ENCODE measurements at regions not wholly inside any gene's neighbourhood (a gene's known extent, or its start where the extent isn't known, plus 50 kb on each side); places are given as distances from the start of the nearest gene placed in this dataset.

DNA sequence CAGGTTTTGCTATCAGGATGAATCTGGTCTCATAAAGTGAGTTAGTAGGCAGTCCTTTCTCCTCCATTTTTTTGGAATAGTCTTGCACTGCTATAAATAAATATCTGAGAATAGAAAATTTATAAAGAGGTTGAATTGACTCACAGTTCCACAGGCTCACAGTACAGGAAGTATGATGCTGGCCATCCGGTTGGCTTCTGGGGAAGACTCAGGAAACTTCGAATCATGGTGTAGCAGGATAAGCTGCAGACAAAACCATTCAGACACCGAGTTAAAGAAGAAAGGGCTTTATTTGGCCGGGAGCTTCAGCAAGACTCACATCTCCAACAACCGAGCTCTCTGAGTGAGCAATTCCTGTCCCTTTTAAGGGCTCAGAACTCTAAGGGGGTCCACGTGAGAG lies 348.2 kb downstream of the KCTD8 start:
- no peaks in the 10 kb centered on the region for H3F3A ChIP-seq (replicated peaks; ENCODE audit: low read depth)

More for the DNA sequence above, 348.2 kb downstream of the KCTD8 start:
- no peaks in the 10 kb centered on the region for H3K79me2 ChIP-seq (replicated peaks; ENCODE audit: insufficient read depth)
- Mint-ChIP-seq H3K4me3 (no peak overlapping the region), H3K27ac (no peak overlapping the region), H3K4me1 (peaks cover 11% of the 10 kb centered on the region), H3K9me3 (peaks cover 32% of the 10 kb centered on the region), H3K36me3 (ENCODE audit: low read depth) (peaks cover 30% of the 10 kb centered on the region), H3K27me3 (ENCODE audit: insufficient read depth, low read depth, poor library complexity) (no peaks in the 10 kb centered on the region)
- peaks cover 6% of the 10 kb centered on the region; the same call in 1 of the 2 replicates for H3K4me1 ChIP-seq (ENCODE audit: insufficient read depth)
- no peaks in the 10 kb centered on the region for H3K27me3 ChIP-seq (ENCODE audit: insufficient read depth)
- H3K27ac ChIP-seq (ENCODE audit: low read depth), result no peak overlapping the region
- no peak for ATAC-seq
- H4K20me1 ChIP-seq (replicated peaks; ENCODE audit: insufficient read depth), result no peaks in the 10 kb centered on the region
- H3K4me2 ChIP-seq, result no peak overlapping the region
- DNase-seq (ENCODE audit: low spot score), result no peak
- no peak overlapping the region for H3K4me3 ChIP-seq
- H2AFZ ChIP-seq, result no peak overlapping the region
- H3K9me2 ChIP-seq (ENCODE audit: insufficient read depth), result peaks cover 7% of the 10 kb centered on the region; the same call in 1 of the 2 replicates
- H3K36me3 ChIP-seq (ENCODE audit: insufficient read depth), result no peaks in the 10 kb centered on the region
- TF ChIP-seq ZNF331 (CRISPR knock-in tag; IDR thresholded peaks at IDR 0.05; ENCODE audit: low read depth), result no peak
- no peak for TF ChIP-seq EZH2 (IDR thresholded peaks at IDR 0.05; ENCODE audit: low read depth, unreplicated experiment)
- TF ChIP-seq, protein P1, sequence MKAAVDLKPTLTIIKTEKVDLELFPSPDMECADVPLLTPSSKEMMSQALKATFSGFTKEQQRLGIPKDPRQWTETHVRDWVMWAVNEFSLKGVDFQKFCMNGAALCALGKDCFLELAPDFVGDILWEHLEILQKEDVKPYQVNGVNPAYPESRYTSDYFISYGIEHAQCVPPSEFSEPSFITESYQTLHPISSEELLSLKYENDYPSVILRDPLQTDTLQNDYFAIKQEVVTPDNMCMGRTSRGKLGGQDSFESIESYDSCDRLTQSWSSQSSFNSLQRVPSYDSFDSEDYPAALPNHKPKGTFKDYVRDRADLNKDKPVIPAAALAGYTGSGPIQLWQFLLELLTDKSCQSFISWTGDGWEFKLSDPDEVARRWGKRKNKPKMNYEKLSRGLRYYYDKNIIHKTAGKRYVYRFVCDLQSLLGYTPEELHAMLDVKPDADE (IDR thresholded peaks at IDR 0.05), result no peak
- TF ChIP-seq, protein P2, sequence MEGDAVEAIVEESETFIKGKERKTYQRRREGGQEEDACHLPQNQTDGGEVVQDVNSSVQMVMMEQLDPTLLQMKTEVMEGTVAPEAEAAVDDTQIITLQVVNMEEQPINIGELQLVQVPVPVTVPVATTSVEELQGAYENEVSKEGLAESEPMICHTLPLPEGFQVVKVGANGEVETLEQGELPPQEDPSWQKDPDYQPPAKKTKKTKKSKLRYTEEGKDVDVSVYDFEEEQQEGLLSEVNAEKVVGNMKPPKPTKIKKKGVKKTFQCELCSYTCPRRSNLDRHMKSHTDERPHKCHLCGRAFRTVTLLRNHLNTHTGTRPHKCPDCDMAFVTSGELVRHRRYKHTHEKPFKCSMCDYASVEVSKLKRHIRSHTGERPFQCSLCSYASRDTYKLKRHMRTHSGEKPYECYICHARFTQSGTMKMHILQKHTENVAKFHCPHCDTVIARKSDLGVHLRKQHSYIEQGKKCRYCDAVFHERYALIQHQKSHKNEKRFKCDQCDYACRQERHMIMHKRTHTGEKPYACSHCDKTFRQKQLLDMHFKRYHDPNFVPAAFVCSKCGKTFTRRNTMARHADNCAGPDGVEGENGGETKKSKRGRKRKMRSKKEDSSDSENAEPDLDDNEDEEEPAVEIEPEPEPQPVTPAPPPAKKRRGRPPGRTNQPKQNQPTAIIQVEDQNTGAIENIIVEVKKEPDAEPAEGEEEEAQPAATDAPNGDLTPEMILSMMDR (conservative IDR thresholded peaks at IDR 0.05; ENCODE audit: low read depth in 2 of 2), result no peak
- no peak for TF ChIP-seq ZNF114 (CRISPR knock-in tag; IDR thresholded peaks at IDR 0.05)
- TF ChIP-seq POLR2AphosphoS5 (IDR thresholded peaks at IDR 0.05; ENCODE audit: low read depth), result no peak
- TF ChIP-seq, protein P3, sequence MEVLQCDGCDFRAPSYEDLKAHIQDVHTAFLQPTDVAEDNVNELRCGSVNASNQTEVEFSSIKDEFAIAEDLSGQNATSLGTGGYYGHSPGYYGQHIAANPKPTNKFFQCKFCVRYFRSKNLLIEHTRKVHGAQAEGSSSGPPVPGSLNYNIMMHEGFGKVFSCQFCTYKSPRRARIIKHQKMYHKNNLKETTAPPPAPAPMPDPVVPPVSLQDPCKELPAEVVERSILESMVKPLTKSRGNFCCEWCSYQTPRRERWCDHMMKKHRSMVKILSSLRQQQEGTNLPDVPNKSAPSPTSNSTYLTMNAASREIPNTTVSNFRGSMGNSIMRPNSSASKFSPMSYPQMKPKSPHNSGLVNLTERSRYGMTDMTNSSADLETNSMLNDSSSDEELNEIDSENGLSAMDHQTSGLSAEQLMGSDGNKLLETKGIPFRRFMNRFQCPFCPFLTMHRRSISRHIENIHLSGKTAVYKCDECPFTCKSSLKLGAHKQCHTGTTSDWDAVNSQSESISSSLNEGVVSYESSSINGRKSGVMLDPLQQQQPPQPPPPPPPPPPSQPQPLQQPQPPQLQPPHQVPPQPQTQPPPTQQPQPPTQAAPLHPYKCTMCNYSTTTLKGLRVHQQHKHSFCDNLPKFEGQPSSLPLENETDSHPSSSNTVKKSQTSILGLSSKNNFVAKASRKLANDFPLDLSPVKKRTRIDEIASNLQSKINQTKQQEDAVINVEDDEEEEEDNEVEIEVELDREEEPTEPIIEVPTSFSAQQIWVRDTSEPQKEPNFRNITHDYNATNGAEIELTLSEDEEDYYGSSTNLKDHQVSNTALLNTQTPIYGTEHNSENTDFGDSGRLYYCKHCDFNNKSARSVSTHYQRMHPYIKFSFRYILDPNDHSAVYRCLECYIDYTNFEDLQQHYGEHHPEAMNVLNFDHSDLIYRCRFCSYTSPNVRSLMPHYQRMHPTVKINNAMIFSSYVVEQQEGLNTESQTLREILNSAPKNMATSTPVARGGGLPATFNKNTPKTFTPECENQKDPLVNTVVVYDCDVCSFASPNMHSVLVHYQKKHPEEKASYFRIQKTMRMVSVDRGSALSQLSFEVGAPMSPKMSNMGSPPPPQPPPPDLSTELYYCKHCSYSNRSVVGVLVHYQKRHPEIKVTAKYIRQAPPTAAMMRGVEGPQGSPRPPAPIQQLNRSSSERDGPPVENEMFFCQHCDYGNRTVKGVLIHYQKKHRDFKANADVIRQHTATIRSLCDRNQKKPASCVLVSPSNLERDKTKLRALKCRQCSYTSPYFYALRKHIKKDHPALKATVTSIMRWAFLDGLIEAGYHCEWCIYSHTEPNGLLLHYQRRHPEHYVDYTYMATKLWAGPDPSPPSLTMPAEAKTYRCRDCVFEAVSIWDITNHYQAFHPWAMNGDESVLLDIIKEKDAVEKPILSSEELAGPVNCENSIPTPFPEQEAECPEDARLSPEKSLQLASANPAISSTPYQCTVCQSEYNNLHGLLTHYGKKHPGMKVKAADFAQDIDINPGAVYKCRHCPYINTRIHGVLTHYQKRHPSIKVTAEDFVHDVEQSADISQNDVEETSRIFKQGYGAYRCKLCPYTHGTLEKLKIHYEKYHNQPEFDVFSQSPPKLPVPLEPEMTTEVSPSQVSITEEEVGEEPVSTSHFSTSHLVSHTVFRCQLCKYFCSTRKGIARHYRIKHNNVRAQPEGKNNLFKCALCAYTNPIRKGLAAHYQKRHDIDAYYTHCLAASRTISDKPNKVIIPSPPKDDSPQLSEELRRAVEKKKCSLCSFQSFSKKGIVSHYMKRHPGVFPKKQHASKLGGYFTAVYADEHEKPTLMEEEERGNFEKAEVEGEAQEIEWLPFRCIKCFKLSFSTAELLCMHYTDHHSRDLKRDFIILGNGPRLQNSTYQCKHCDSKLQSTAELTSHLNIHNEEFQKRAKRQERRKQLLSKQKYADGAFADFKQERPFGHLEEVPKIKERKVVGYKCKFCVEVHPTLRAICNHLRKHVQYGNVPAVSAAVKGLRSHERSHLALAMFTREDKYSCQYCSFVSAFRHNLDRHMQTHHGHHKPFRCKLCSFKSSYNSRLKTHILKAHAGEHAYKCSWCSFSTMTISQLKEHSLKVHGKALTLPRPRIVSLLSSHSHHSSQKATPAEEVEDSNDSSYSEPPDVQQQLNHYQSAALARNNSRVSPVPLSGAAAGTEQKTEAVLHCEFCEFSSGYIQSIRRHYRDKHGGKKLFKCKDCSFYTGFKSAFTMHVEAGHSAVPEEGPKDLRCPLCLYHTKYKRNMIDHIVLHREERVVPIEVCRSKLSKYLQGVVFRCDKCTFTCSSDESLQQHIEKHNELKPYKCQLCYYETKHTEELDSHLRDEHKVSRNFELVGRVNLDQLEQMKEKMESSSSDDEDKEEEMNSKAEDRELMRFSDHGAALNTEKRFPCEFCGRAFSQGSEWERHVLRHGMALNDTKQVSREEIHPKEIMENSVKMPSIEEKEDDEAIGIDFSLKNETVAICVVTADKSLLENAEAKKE (CRISPR knock-in tag; IDR thresholded peaks at IDR 0.05), result no peak
- TF ChIP-seq, protein P4, sequence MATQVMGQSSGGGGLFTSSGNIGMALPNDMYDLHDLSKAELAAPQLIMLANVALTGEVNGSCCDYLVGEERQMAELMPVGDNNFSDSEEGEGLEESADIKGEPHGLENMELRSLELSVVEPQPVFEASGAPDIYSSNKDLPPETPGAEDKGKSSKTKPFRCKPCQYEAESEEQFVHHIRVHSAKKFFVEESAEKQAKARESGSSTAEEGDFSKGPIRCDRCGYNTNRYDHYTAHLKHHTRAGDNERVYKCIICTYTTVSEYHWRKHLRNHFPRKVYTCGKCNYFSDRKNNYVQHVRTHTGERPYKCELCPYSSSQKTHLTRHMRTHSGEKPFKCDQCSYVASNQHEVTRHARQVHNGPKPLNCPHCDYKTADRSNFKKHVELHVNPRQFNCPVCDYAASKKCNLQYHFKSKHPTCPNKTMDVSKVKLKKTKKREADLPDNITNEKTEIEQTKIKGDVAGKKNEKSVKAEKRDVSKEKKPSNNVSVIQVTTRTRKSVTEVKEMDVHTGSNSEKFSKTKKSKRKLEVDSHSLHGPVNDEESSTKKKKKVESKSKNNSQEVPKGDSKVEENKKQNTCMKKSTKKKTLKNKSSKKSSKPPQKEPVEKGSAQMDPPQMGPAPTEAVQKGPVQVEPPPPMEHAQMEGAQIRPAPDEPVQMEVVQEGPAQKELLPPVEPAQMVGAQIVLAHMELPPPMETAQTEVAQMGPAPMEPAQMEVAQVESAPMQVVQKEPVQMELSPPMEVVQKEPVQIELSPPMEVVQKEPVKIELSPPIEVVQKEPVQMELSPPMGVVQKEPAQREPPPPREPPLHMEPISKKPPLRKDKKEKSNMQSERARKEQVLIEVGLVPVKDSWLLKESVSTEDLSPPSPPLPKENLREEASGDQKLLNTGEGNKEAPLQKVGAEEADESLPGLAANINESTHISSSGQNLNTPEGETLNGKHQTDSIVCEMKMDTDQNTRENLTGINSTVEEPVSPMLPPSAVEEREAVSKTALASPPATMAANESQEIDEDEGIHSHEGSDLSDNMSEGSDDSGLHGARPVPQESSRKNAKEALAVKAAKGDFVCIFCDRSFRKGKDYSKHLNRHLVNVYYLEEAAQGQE (IDR thresholded peaks at IDR 0.05; ENCODE audit: unreplicated experiment), result no peak
- TF ChIP-seq CREB1 (CRISPR knock-in tag; IDR thresholded peaks at IDR 0.05; ENCODE audit: low read depth), result no peak

All from GM23338 (cell line).